NCI-H2029 (cell line): ENCODE measurements at regions not wholly inside any gene's neighbourhood (a gene's known extent, or its start where the extent isn't known, plus 50 kb on each side); places are given as distances from the start of the nearest gene placed in this dataset.
A peak's percentile ranks its signal among the peaks of the same experiment; 100 is the strongest.
"Not testable (repeated sequence)": the region's sequence is repeated elsewhere in the genome, so short reads cannot be mapped to it uniquely, and the experiment has no call there.

Experiments used
- DNase-seq: peaks from one replicate; lab custom pipeline; 2025; lab: John Stamatoyannopoulos, UW

GRCh38 chr5:82952326-82952725 lies 124.9 kb downstream of the TMEM167A start:
- no peak for DNase-seq

GRCh38 chr5:82944267-82944666 lies 132.9 kb downstream of the TMEM167A start:
- DNase-seq: not testable (repeated sequence)

GRCh38 chr5:82942083-82942881 lies 134.9 kb downstream of the TMEM167A start:
- DNase-seq: no peak

GRCh38 chr5:82938901-82939725 lies 138.1 kb downstream of the TMEM167A start:
- no peak for DNase-seq

DNA sequence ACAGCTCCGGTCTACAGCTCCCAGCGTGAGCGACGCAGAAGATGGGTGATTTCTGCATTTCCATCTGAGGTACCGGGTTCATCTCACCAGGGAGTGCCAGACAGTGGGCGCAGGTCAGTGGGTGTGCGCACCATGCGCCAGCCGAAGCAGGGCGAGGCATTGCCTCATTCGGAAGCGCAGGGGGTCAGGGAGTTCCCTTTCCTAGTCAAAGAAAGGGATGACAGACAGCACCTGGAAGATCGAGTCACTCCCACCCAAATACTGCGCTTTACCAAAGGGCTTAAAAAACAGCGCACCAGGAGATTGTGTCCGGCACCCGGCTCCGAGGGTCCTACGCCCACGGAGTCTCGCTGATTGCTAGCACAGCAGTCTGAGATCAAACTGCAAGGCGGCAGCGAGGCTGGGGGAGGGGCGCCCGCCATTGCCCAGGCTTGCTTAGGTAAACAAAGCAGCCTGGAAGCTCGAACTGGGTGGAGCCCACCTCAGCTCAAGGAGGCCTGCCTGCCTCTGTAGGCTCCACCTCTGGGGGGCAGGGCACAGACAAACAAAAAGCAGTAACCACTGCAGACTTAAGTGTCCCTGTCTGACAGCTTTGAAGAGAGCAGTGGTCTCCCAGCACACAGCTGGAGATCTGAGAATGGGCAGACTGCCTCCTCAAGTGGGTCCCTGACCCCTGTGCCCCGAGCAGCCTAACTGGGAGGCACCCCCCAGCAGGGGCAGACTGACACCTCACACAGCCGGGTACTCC lies 144.5 kb downstream of the TMEM167A start:
- DNase-seq: not testable (repeated sequence)

DNA sequence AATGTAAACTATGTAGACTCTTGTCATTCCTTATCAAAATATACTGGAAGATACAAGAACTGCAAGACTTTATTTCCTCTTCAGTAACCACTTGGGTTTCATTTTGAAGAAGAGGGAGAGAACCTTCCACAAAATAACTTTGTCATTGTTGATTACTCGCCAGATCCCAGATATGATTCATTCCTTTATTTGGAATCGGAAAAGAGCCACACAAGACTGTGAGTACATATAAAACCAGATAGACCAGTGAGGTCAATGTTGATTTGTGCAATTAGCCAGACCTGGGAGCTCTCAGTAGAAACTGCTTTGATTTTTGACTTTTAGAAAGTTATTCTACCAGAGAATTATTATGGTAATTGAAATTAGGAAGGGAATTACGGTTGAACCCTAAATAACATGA lies 146.1 kb downstream of the TMEM167A start:
- no peak for DNase-seq

- no peak for DNase-seq
Measured at GRCh38 chr5:82925061-82925411, 152.2 kb downstream of the TMEM167A start.

DNA sequence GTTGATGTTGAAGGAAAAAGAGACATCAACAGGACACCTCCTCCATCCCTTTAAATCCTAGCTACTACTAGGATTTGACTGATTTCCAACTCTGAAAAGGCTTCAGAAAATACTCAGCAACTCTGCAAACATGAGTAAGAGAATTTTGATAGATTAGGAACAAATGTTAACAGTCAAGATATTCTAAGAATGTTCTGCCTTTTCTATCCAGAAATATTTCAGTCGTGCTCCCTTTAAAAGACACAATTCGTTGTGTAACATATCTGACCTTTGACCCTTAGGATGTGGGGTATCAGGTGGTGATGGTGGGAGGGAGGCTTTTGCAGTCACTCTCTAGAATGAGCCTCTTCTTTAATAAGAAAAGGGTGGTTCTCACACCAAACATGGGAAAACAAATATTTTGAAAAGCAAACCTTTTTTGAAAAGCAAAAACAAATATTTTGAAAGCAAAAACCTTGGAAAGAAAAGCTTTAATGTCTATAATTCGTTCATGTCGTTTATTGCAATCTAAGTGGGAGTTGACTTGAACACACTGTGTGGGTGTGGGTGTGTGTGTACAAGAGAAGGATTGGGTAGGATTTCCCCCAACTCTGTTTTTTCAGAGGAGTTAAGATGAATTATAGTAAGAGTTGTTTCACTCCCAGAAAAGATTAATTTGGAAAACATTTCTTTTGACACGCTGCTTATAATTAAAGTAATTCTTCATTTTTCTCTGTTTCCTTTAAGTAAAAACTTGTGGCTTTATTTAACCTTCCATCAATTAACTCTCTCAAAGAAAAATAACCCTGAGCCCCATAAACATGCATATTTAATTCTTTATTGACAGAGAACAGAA lies 152.8 kb downstream of the TMEM167A start:
- no peak for DNase-seq

DNA sequence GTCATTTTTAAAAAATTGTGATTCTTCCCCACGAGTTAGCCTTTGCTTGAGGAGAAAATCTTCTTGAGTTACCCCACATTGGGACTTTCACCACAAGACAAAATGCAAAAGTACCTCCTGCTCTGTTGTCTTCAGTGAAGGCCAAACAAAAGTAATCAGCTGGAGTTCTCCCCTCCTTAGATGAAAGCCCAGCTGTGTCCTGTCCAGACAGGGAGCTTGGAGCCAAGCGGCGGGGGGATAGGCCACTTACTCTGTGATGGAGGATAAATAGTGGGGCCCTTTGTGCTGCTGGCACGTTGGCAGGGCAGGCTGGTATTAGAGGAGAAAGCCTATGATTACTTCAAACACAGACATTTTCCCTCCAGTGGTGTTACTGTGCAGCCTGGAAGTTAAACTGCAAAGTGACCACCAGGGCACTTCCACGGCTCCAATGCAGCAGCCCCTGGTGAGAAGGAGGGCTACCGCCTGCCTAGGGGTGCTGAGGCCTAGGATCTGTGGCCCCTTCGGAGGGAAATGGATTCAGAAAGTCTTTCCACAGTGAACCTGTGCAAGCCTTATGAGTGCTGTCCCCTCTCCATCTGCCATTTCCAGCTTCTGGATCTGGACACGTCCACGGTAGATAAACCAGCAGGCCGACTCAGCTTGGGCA lies 155.0 kb downstream of the TMEM167A start:
- DNase-seq: no peak

DNA sequence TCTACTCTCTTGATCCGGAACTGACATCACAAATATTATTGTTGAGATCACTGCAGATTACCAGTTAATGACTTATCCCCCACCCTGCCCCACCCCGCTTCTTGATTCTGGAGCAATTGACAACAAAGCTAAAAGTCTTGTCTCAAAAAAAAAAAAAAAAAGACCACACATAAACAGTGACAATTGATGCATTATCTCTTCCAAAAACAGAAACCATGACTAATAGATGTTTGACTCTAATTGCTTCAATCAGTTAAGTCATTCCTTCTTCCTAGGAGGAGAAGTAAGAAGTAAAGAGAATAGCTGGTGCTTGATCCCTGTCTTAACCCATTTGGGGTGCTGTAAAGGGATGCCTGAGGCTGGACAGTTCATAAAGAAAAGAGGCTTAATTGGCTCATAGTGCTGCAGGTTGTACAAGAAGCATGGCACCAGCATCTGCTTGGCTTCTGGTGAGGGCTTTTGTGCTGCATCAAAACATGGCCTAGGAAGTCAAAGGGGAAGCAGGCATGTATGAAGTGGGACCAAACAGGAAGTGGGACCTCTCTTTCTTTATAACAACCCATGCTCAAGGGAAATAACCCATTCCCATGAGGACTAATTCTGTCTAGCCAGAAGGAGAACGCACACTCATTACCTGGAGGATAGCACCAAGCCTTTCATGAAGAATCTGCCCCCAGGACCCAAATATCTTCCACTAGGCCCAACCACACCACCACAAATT lies 158.7 kb downstream of the TMEM167A start:
- DNase-seq: no peak

DNA sequence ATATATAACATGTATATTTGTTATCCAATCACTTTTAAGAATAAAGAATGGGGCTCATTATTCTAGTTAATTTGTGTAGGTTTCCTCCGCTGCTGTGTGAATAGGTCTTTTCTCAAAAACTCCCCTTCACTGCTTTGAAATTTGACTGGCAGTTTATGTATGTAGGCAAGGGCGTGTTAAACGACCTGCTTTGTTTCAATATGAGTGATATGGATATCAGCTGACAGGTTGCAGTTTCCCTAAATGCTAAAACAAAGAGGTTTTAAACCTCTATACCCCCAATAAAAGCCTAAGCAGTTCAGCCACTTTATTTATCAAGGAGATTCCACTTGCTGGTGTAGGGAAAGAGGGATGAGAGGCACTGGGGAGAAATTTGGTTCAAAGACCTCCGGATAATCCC lies 159.6 kb downstream of the TMEM167A start:
- no peak for DNase-seq

GRCh38 chr5:82913971-82914370 lies 163.2 kb downstream of the TMEM167A start:
- no peak for DNase-seq

DNA sequence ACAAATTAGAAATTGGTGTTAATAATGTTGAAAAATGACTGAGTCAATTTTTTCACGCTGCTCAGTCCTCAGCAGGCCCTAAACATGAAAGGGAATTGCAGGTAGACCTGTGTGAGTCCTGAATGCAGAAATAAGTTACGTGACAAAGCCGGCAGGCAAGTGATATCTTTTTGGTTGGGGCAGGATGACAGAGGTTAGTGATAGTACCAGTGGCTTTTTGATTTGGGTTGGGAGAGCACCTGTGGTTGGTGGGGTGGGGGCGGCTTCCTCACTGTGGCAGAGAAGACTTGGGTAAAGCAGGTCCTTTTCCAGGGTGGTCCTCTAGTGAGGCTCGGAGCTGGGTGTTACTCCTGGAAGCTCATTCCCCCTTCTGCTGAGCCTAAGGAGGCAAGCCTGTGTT lies 164.7 kb downstream of the TMEM167A start:
- no peak for DNase-seq

DNA sequence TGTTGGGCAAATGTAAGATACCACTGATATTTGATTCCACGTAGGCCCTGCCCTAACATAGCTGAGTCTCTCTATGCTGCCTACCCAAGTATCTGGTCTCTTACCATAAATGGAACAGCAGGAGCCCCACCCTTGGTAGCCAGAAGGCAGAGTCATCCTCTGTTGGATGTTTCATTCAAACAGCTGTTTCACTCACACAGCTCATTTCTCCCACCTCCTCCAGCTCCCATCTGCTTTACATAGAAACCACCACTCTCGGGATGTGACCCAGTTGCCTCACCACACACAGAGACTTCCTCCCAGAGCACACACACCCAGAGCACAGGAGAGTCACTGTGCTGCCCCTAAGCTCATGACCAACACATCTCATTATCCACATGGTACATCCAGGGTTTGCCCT lies 165.3 kb downstream of the TMEM167A start:
- no peak for DNase-seq

GRCh38 chr5:82910905-82911304 lies 166.3 kb downstream of the TMEM167A start:
- no peak for DNase-seq

DNA sequence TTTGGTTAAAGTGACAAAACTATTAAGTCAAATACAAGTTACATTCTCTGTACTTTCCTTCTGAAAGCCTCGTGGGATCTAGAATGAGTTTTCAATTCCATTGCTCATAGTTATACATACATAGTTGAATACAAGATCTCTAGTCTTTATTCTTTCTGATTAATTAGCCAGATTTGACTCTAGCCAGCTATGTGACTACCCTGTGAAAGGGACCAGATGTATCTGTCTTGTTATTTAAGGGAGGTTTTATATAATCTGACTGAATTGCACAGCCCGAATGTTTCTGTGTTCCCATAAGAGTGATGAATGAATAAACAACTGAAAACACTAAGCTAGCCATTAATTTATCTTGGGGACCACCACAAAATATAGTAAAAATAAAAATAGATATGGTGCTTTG lies 166.7 kb downstream of the TMEM167A start:
- DNase-seq: no peak

GRCh38 chr5:82909771-82910170 lies 167.4 kb downstream of the TMEM167A start:
- DNase-seq: no peak

GRCh38 chr5:82905986-82906385 lies 171.2 kb downstream of the TMEM167A start:
- DNase-seq: peak; percentile 1

DNA sequence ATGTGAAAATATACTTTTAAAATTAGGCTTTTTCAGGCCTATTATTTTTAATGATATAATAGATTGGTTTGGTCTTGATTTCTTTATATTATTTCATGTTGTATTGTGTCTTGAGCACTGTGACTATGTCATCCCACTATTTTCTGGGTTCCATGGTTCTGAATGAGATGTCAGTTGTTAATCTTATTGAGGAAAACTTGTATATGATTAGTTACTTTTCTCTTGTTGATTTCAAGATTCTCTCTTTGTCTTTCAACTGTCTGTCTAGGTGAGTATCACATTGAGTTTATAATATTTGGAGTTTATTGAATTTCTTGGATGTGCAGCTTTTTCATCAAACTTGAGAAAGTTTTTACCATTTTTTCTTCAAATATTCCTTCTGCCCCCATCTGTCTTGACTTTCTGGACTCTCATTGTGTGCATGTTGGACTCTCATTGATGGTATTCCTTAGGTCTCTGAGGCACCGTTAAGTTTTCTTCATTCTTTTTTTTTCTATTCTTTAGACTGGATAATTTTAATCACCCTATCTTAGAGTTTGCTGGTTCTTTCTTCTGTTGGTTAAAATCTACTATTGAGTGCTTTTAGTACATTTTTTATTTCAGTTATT lies 175.8 kb downstream of the TMEM167A start:
- no peak for DNase-seq

DNA sequence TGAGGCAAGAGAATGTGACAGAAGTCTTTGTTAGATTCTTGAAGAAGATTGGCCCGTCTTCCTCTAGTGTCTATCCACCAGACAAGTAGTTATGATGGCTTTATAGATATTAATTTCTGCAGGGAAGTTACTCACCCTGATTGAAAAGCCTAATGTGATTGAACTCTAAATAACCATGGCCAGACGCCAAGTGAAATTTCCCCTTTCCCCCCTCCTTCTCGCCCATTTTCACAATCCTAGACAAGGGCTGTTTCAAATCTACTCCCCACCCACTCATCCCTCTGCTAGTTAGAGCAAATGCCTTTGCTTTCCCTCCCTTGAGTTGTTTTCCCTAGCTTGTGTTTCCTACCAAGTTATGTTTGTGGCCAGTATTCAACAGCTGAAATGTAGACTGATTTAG lies 182.5 kb downstream of the TMEM167A start:
- DNase-seq: no peak
